ENCODE measurements at regions not wholly inside any gene's neighbourhood (a gene's known extent, or its start where the extent isn't known, plus 50 kb on each side); places are given as distances from the start of the nearest gene placed in this dataset.

GRCh38 chr11:31913985-31914384 lies 102.9 kb upstream of the PAX6 start:
- no peak for TF ChIP-seq CTCF (IDR thresholded peaks at IDR 0.05)
- no peak for ATAC-seq
- intact Hi-C loops (cut with DNase I, micrococcal nuclease) = no loop called here

GRCh38 chr11:31912808-31913207 lies 101.7 kb upstream of the PAX6 start:
- H3K4me3 ChIP-seq = no peak overlapping the region
- H3K4me1 ChIP-seq (ENCODE audit: low read depth) = no peaks in the 10 kb centered on the region
- H3K36me3 ChIP-seq (ENCODE audit: low read depth) = no peaks in the 10 kb centered on the region
- ATAC-seq (no peak), DNase-seq (no peak)
- no peaks in the 10 kb centered on the region for H3K9me3 ChIP-seq
- no peak for TF ChIP-seq CTCF (IDR thresholded peaks at IDR 0.05)
- intact Hi-C loops (cut with DNase I, micrococcal nuclease) = no loop called here

More at GRCh38 chr11:31913985-31914384, 102.9 kb upstream of the PAX6 start:
- no peaks in the 10 kb centered on the region for H3K36me3 ChIP-seq (ENCODE audit: low read depth)
- H3K9me3 ChIP-seq = no peaks in the 10 kb centered on the region
- DNase-seq = no peak
- H3K4me1 ChIP-seq (ENCODE audit: low read depth) = no peaks in the 10 kb centered on the region
- H3K4me3 ChIP-seq = no peak overlapping the region

- Histone ChIP-seq H3K36me3 (ENCODE audit: low read depth) (no peaks in the 10 kb centered on the region), H3K4me1 (ENCODE audit: low read depth) (no peaks in the 10 kb centered on the region), H3K9me3 (no peaks in the 10 kb centered on the region), H3K4me3 (no peak overlapping the region)
- no peak for ATAC-seq
- intact Hi-C loops (cut with DNase I, micrococcal nuclease) = no loop called here
- no peak for DNase-seq
- TF ChIP-seq CTCF (IDR thresholded peaks at IDR 0.05) = no peak
Measured at GRCh38 chr11:31910950-31911576, 99.9 kb upstream of the PAX6 start.

GRCh38 chr11:31903225-31904074 lies 92.3 kb upstream of the PAX6 start:
- no peak for TF ChIP-seq CTCF (IDR thresholded peaks at IDR 0.05)
- Histone ChIP-seq H3K9me3 (no peaks in the 10 kb centered on the region), H3K36me3 (ENCODE audit: low read depth) (no peaks in the 10 kb centered on the region), H3K4me1 (ENCODE audit: low read depth) (no peaks in the 10 kb centered on the region), H3K4me3 (no peak overlapping the region)
- no peak for ATAC-seq
- no peak for DNase-seq
- intact Hi-C loops (cut with DNase I, micrococcal nuclease) = no loop called here

- no peak for TF ChIP-seq CTCF (IDR thresholded peaks at IDR 0.05)
- H3K9me3 ChIP-seq = no peaks in the 10 kb centered on the region
- intact Hi-C loops (cut with DNase I, micrococcal nuclease) = no loop called here
- no peak for ATAC-seq
- no peak overlapping the region for H3K4me3 ChIP-seq
- DNase-seq = no peak
- H3K36me3 ChIP-seq (ENCODE audit: low read depth) = no peaks in the 10 kb centered on the region
- H3K4me1 ChIP-seq (ENCODE audit: low read depth) = no peaks in the 10 kb centered on the region
Measured at GRCh38 chr11:31902706-31903105, 91.6 kb upstream of the PAX6 start.

Data from mucosa of descending colon (tissue), 3 donors.